ENCODE measurements at regions not wholly inside any gene's neighbourhood (a gene's known extent, or its start where the extent isn't known, plus 50 kb on each side); places are given as distances from the start of the nearest gene placed in this dataset.

DNA sequence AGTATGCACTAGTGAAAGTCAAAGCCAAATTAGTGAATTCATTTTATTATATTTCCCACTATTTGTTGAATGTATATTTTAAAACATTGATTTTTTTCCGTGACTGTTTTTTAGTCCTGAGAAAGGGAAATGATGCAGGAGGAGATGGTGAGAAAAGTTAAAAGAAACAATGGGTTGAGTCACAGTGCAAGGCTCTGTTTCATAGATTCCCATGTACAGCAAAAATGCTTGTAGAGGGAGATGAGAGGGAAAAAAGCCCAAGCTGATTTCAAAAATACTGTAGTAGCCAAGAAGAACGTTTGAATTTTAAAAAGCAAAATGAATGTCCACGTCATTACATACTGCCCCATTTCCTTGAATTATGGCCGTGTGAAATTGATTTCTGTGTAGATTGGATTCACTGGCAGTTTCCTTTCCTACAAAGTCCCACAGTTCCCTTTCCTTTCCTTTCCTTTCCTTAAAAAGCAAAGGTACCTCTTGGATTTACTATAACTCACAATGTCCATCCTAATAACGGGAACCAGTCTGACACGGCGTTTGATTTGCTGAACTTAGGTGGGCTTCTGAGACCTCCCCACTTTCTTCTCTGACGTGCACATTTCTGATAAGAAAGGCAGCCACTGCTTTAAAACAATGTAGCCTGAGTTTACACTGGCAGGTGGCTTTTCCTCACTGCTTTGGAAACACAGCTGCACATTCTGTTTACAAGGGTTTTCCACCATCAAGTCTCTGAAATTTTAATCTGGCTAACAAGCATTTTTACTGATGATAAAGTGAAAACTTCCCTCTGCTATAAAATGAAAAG is 63.7 kb downstream of the SPCS3 start:
- DNase-seq = no peak

DNA sequence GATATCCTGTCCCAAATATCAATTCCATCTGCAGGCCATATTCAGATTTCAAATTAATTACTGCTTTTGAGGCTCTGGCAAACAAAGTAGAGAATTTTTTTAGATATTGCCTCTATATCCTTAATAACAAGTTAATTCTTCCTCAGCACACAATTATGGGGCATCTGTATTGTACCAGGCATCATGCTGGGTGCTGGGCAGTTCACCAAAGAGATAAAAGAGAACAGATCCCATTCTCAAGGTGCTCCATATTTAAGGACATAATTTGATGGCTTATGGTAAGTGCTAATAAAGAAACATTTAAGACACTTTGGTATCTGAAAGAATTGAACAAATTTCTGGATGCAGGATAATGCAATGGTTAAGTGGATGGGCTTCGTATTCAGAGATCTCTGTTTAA is 65.8 kb downstream of the SPCS3 start:
- no peak for DNase-seq

GRCh38 chr4:176387571-176387970 is 67.8 kb downstream of the SPCS3 start:
- no peak for DNase-seq

- no peak for DNase-seq
These were observed 73.7 kb downstream of the SPCS3 start for GRCh38 chr4:176393306-176394013.

- no peak for DNase-seq
These were observed 81.2 kb downstream of the SPCS3 start for GRCh38 chr4:176400816-176401461.

- DNase-seq = no peak
These were observed 84.9 kb downstream of the SPCS3 start for GRCh38 chr4:176404621-176405020.

DNA sequence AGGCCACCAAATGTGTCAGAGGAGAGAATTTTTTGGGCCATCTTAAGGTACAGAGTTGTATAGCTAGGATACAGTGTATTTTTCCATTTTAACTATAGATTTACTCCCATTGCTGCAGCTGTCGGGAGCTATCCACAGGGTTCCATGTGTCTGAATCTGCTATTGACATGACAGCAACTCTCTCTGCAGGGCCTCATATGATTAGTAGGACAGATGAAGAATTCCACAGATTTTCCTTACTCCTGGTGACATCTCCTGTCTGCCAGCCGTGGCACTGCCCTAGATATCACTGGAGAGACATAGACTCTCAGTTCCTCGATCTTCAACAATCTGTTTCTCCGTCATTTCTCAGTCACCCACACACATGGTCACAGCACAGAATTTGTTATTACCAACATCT is 86.5 kb downstream of the SPCS3 start:
- no peak for DNase-seq

- DNase-seq = no peak
These were observed 87.0 kb downstream of the SPCS3 start for GRCh38 chr4:176406736-176407135.

- DNase-seq = no peak
These were observed 89.9 kb downstream of the SPCS3 start for GRCh38 chr4:176409627-176410026.

GRCh38 chr4:176413171-176413570 is 93.4 kb downstream of the SPCS3 start:
- DNase-seq = no peak

- no peak for DNase-seq
These were observed 102.2 kb downstream of the SPCS3 start for GRCh38 chr4:176422001-176422400.

DNA sequence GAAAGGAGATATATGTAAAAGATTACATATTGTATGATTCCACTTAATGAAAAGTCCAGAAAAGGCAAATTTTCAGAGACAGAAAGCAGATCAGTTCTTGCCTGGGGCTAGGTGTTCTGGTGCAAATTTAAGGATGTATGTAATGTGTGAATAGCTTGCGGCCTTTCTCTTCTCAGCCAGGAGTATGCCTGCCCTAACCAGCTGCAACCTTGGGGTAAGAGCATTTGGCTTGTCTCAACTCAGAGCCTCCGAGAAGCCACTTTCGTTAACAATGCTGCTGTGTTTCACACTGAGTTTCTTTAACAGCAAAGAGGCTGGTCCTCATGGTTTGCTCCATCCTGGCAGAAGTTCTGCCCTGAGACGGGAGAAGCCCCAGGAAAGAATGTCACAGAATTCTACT is 102.7 kb downstream of the SPCS3 start:
- DNase-seq = no peak

DNA sequence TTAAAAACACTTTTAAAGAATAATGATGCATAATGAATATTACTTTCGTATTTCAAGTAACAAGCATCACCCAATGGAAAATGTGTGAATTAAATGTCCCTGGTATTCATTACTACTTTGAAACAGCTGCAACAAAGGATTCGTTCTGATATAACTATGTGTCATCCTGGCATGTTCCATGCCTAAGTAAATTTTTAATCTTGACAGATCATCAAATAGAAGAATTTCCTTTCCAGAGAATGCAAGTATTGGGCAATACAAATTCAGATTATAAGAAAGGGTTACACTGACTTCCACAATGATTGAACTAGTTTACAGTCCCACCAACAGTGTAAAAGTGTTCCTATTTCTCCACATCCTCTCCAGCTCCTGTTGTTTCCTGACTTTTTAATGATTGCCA is 105.3 kb downstream of the SPCS3 start:
- no peak for DNase-seq

GRCh38 chr4:176432811-176433540 is 113.2 kb downstream of the SPCS3 start:
- no peak for DNase-seq

- DNase-seq = no peak
These were observed 114.2 kb downstream of the SPCS3 start for GRCh38 chr4:176433983-176434382.

DNA sequence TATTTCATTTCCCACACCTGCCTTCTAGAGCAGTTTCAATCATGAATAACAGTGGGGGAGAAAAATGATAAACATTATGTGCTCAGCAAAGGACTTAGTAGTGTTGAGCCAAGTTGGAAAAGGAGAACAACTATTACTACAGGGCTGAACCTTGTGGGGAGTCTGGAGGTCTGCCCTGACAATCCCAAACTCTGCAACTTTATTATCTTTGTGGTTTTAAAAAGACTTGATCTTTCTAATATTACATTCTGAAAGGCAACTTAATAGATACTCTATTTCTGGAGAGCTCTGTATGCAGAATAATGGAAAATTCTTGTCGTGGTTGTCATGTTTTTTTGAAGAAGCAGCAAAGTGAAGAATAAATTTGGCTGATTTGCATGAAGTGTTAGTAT is 116.1 kb downstream of the SPCS3 start:
- no peak for DNase-seq

DNA sequence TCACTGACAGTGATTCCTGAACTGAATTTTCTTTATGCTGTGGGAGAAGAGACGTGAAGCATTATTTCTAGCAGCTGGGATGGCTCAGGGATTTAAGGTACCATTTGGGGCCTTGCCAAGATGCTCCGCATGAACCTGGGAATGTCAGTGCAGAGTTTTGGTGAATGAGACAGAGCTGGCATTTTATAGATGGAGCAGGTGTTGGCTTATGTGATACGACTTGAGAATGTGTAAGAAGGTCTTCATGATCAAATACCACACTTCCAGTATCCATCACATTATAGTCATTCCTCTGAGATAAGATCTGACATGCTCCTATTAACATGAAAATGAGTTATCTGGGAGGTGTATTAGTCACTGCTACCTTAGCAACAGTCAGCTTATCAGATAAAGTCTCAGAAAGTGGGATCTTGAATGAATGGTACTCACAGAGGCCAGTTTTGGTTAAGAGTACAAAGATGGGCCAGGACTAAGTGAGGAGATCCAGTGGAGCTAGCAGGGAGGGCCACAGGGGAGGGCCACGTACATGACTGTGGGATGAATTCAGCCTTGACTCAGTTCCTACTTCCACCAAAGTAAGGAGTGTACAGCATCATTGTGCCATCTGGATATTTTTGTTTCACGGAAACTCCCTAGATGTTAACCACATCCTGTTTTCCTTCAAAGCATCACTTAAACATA is 116.7 kb downstream of the SPCS3 start:
- no peak for DNase-seq

DNA sequence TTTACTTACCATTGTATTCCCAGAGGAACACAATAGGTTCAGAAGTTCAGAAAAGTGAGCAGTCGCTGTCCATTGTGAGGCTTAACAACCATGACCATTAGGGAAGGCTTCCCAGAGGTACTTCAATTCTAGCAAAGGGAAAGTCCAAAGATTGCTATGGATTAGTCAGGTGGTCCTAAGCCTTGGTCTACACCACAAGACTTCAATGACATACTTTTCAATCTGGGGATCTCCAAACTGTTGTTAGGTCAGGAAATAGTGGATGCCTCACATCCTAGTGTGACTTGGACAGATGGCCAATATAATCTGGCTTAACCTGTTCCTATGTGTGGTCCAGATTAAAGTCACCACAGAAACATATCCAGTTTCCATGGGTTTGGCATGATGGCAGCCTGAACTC is 118.0 kb downstream of the SPCS3 start:
- no peak for DNase-seq

- DNase-seq = no peak
These were observed 118.6 kb downstream of the SPCS3 start for GRCh38 chr4:176438401-176438800.

- DNase-seq = no peak
These were observed 119.8 kb downstream of the SPCS3 start for GRCh38 chr4:176439611-176440010.

DNA sequence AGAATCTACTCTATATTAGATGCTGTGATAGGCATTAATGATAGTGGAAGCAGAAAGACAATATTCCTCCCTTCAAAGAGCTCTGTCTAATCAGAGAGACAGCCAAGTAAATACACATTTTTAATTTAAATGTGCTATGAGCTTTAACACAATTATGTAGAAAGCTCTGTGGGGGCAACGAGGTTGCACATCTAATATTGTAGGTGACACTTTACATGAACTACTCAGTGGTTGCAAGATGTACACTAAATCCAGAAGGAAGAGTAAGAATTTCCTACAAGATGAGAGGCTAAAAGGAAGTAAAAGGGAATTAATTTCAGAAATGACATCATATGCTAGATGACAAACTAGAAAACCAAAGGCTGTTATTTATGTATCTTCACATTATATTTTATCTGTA is 120.9 kb downstream of the SPCS3 start:
- no peak for DNase-seq

DNA sequence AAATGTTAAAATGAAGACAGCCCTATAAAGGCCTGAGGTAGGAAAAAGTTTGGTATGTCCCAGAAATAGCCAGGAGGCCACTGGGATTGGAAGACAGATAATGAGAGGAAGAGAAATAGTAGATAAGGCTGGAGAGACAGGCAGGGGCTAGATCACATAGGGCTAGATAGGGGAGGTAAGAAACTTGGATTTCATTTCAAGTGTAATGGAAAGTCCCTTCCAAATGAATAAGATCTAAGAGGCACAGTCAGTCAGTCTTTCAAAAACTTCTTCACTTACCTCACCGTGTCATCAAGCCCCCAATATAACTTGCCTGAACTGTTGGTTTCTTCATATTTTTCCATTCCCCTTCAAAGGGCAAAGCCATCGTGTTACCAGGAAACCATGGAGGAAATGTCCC is 121.8 kb downstream of the SPCS3 start:
- DNase-seq = no peak

GRCh38 chr4:176443117-176443516 is 123.4 kb downstream of the SPCS3 start:
- DNase-seq = no peak

All from right hindlimb (tissue), 1 donor.